Astrocyte of the cerebellum (primary cell): ENCODE measurements at regions not wholly inside any gene's neighbourhood (a gene's known extent, or its start where the extent isn't known, plus 50 kb on each side); places are given as distances from the start of the nearest gene placed in this dataset.

ENCODE experiments used
- DNase-seq: peaks from one replicate; pipeline ENCODE4 v3.0.0-alpha.2; 2011; ENCODE audit warnings: low read depth
- H3K4me3 ChIP-seq: 2 replicates; pipeline ENCODE4 v1.5.1; 2011; ENCODE audit warnings: mild to moderate bottlenecking, low read depth, low read length, moderate library complexity
- in situ Hi-C: cut with HindIII; loops from 2 replicates; pipeline ENCODE4 v1.10.0; 2017; ENCODE audit warnings: low sequenced_read_pairs
- TF ChIP-seq, protein P1 (sequence below): IDR thresholded peaks from 2 replicates; pipeline ENCODE4 v1.5.1; 2012; ENCODE audit warnings: low read length, low read depth, moderate library complexity, mild to moderate bottlenecking; ENCODE audit errors: missing control alignments

GRCh38 chr18:30886998-30887397, 155.5 kb downstream of the DSC3 start:
- DNase-seq, result no peak
- TF ChIP-seq, protein P1, sequence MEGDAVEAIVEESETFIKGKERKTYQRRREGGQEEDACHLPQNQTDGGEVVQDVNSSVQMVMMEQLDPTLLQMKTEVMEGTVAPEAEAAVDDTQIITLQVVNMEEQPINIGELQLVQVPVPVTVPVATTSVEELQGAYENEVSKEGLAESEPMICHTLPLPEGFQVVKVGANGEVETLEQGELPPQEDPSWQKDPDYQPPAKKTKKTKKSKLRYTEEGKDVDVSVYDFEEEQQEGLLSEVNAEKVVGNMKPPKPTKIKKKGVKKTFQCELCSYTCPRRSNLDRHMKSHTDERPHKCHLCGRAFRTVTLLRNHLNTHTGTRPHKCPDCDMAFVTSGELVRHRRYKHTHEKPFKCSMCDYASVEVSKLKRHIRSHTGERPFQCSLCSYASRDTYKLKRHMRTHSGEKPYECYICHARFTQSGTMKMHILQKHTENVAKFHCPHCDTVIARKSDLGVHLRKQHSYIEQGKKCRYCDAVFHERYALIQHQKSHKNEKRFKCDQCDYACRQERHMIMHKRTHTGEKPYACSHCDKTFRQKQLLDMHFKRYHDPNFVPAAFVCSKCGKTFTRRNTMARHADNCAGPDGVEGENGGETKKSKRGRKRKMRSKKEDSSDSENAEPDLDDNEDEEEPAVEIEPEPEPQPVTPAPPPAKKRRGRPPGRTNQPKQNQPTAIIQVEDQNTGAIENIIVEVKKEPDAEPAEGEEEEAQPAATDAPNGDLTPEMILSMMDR, result no peak
- no peak overlapping the region for H3K4me3 ChIP-seq
- in situ Hi-C loops, result no loop called here

- H3K4me3 ChIP-seq, result no peak overlapping the region
- TF ChIP-seq, protein P1, result no peak
- no peak for DNase-seq
- in situ Hi-C loops, result no loop called here
Observed at GRCh38 chr18:30870466-30870865, 172.1 kb downstream of the DSC3 start.

- no peak for DNase-seq
- no peak overlapping the region for H3K4me3 ChIP-seq
- TF ChIP-seq, protein P1, result no peak
- in situ Hi-C loops, result no loop called here
Observed at GRCh38 chr18:30862900-30863299, 179.6 kb downstream of the DSC3 start.

GRCh38 chr18:30860741-30861140, 181.8 kb downstream of the DSC3 start:
- in situ Hi-C loops, result no loop called here
- TF ChIP-seq, protein P1, result no peak
- DNase-seq, result no peak
- H3K4me3 ChIP-seq, result no peak overlapping the region

DNA sequence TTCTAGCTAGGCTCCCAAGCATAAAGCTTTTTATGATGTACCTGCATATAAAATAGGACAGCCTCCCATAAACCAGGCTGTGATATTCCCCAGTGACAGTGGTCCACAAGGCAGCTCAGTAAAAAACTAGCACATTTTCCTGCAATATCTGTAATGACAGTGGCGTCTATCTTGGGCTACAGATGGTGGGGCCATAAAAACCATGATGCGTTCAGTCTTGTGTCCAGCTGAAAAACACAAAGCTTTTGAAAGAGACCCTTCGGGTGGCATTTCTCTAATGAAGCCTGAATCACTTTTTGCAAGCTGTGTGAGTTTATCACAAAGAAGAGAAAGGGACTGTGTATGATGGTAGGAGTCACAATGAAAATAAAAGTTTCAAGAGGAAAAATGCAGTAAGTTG, 183.5 kb downstream of the DSC3 start:
- no peak overlapping the region for H3K4me3 ChIP-seq
- DNase-seq, result no peak
- in situ Hi-C loops, result no loop called here
- TF ChIP-seq, protein P1, result no peak

- no peak for DNase-seq
- no peak overlapping the region for H3K4me3 ChIP-seq
- in situ Hi-C loops, result no loop called here
- TF ChIP-seq, protein P1, result no peak
Observed at GRCh38 chr18:30858560-30858959, 184.0 kb downstream of the DSC3 start.

DNA sequence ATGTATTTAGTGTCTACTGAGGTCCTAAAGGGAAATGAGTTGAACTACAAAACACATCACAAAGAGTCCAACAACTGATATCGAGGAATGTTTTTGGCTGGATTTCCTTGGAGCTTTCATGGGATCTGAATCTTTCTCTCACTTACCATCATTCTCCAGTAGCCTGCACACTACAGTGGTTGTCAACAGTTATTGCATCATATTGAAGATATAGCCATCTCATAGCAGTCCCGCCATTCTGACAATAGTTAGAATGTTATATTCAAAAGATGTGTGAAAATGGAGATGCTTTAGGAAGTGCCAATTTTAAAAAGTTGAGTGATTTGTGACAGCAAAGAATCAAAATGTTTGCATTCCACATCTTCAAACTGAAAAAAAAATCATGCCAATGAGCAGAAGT, 186.8 kb downstream of the DSC3 start:
- H3K4me3 ChIP-seq, result no peak overlapping the region
- no peak for DNase-seq
- TF ChIP-seq, protein P1, result no peak
- in situ Hi-C loops, result no loop called here
